NCI-H1417 (cell line): ENCODE measurements at regions not wholly inside any gene's neighbourhood (a gene's known extent, or its start where the extent isn't known, plus 50 kb on each side); places are given as distances from the start of the nearest gene placed in this dataset.
"Not testable (repeated sequence)": the region's sequence is repeated elsewhere in the genome, so short reads cannot be mapped to it uniquely, and the experiment has no call there.

Experiments used
- DNase-seq, 3 experiments: peaks; one replicate each; lab custom pipeline; 2025; lab: John Stamatoyannopoulos, UW

GRCh38 chr1:228668553-228669241 lies 66.6 kb upstream of the RHOU start:
- no peak for DNase-seq

- DNase-seq: no peak
Observed at GRCh38 chr1:228669242-228669585, 66.1 kb upstream of the RHOU start.

- DNase-seq: not testable (repeated sequence)
Observed at GRCh38 chr1:228681076-228681565, 54.2 kb upstream of the RHOU start.

GRCh38 chr1:228683428-228683827 lies 51.9 kb upstream of the RHOU start:
- no peak for DNase-seq

- DNase-seq: no peak
Observed at GRCh38 chr1:228684607-228685006, 50.7 kb upstream of the RHOU start.

- DNase-seq: no peak
Observed at GRCh38 chr1:228685081-228685660, 50.1 kb upstream of the RHOU start.
